ENCODE measurements at regions not wholly inside any gene's neighbourhood (a gene's known extent, or its start where the extent isn't known, plus 50 kb on each side); places are given as distances from the start of the nearest gene placed in this dataset.
"Not testable (repeated sequence)": the region's sequence is repeated elsewhere in the genome, so short reads cannot be mapped to it uniquely, and the experiment has no call there.

DNA sequence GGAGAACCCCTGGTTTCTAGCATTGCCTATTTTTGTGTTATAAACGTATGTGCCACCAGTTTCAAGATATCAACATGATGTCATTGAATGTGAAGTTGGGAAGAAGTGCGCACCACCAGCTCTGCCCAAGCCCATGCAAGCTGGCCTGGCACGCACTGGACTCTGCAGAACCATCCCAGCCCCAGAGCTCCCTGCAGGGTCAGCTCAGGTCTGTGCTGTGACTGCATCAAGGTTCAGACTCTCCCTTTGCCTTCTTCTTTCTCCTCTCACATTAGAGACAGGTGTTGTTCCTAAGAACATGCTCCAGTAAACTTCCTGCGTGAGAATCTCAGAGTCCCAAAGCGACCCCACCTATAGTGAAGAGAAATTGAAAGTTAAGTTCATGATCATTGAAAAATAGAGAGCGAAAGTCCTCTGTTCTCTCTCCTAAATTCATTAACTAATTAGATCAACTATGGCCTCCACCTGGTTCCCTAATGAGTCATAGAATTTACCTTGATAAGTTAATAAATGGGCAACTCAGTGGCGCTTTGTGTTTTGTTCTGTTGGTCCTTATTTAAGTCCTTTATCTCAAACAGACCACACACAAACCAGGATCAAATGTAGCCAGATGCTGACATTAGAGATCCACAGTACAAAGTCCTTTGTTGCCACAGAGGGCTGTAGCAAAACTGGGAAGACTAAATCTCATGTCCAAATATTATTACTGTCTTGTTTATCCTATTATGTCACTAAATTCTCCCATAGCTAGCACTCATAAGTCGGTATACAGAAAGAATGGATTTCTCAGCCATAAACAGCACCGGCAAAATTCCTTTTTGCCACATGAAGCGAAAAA is 432.3 kb downstream of the STK39 start:
- no peaks in the 10 kb centered on the region for H3K9me3 ChIP-seq (ENCODE audit: severe bottlenecking)
- H3K27me3 ChIP-seq (ENCODE audit: insufficient read depth, low read depth, severe bottlenecking) = no peaks in the 10 kb centered on the region
- no peak overlapping the region for H3K4me3 ChIP-seq (ENCODE audit: low read depth, low read length)
- no peak for DNase-seq
- no peaks in the 10 kb centered on the region for H3K36me3 ChIP-seq
- H3K27ac ChIP-seq = no peak overlapping the region
- TF ChIP-seq, protein P1, sequence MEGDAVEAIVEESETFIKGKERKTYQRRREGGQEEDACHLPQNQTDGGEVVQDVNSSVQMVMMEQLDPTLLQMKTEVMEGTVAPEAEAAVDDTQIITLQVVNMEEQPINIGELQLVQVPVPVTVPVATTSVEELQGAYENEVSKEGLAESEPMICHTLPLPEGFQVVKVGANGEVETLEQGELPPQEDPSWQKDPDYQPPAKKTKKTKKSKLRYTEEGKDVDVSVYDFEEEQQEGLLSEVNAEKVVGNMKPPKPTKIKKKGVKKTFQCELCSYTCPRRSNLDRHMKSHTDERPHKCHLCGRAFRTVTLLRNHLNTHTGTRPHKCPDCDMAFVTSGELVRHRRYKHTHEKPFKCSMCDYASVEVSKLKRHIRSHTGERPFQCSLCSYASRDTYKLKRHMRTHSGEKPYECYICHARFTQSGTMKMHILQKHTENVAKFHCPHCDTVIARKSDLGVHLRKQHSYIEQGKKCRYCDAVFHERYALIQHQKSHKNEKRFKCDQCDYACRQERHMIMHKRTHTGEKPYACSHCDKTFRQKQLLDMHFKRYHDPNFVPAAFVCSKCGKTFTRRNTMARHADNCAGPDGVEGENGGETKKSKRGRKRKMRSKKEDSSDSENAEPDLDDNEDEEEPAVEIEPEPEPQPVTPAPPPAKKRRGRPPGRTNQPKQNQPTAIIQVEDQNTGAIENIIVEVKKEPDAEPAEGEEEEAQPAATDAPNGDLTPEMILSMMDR (IDR thresholded peaks at IDR 0.05; ENCODE audit: low read depth, low read length) = no peak

- not testable (repeated sequence) for H3K4me3 ChIP-seq (ENCODE audit: low read depth, low read length); H3K36me3 ChIP-seq; H3K9me3 ChIP-seq (ENCODE audit: severe bottlenecking); DNase-seq; H3K27ac ChIP-seq; H3K27me3 ChIP-seq (ENCODE audit: insufficient read depth, low read depth, severe bottlenecking)
Measured at GRCh38 chr2:167814482-167814880, 432.9 kb downstream of the STK39 start.

DNA sequence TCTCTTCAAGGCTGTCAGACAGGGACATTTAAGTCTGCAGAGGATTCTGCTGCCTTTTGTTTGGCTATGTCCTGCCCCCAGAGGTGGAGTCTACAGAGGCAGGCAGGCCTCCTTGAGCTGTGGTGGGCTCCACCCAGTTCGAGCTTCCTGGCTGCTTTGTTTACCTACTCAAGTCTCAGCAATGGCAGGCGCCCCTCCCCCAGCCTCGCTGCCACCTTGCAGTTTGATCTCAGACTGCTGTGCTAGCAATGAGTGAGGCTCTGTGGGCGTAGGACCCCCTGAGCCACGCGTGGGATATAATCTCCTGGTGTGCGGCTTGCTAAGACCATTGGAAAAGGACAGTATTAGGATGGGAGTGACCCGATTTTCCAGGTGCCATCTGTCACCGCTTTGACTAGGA is 437.6 kb downstream of the STK39 start:
- H3K27me3 ChIP-seq (ENCODE audit: insufficient read depth, low read depth, severe bottlenecking); H3K36me3 ChIP-seq; H3K9me3 ChIP-seq (ENCODE audit: severe bottlenecking); DNase-seq; H3K27ac ChIP-seq; H3K4me3 ChIP-seq (ENCODE audit: low read depth, low read length): not testable (repeated sequence)

GRCh38 chr2:167803449-167803988 is 443.9 kb downstream of the STK39 start:
- DNase-seq = no peak
- Histone ChIP-seq H3K27me3 (ENCODE audit: insufficient read depth, low read depth, severe bottlenecking) (no peaks in the 10 kb centered on the region), H3K27ac (no peak overlapping the region), H3K9me3 (ENCODE audit: severe bottlenecking) (no peaks in the 10 kb centered on the region), H3K36me3 (no peaks in the 10 kb centered on the region), H3K4me3 (ENCODE audit: low read depth, low read length) (no peak overlapping the region)
- TF ChIP-seq, protein P1 (IDR thresholded peaks at IDR 0.05; ENCODE audit: low read depth, low read length) = no peak

GRCh38 chr2:167794554-167795255 is 452.7 kb downstream of the STK39 start:
- Histone ChIP-seq H3K36me3 (no peaks in the 10 kb centered on the region), H3K27ac (no peak overlapping the region), H3K27me3 (ENCODE audit: insufficient read depth, low read depth, severe bottlenecking) (no peaks in the 10 kb centered on the region), H3K4me3 (ENCODE audit: low read depth, low read length) (no peak overlapping the region), H3K9me3 (ENCODE audit: severe bottlenecking) (no peaks in the 10 kb centered on the region)
- TF ChIP-seq, protein P1 (IDR thresholded peaks at IDR 0.05; ENCODE audit: low read depth, low read length) = no peak
- DNase-seq = no peak

GRCh38 chr2:167793725-167794124 is 453.7 kb downstream of the STK39 start:
- no peak overlapping the region for H3K4me3 ChIP-seq (ENCODE audit: low read depth, low read length)
- TF ChIP-seq, protein P1 (IDR thresholded peaks at IDR 0.05; ENCODE audit: low read depth, low read length) = no peak
- no peaks in the 10 kb centered on the region for H3K9me3 ChIP-seq (ENCODE audit: severe bottlenecking)
- no peaks in the 10 kb centered on the region for H3K36me3 ChIP-seq
- H3K27me3 ChIP-seq (ENCODE audit: insufficient read depth, low read depth, severe bottlenecking) = no peaks in the 10 kb centered on the region
- no peak for DNase-seq
- no peak overlapping the region for H3K27ac ChIP-seq

All from WERI-Rb-1 (cell line).